ENCODE measurements at regions not wholly inside any gene's neighbourhood (a gene's known extent, or its start where the extent isn't known, plus 50 kb on each side); places are given as distances from the start of the nearest gene placed in this dataset.

DNA sequence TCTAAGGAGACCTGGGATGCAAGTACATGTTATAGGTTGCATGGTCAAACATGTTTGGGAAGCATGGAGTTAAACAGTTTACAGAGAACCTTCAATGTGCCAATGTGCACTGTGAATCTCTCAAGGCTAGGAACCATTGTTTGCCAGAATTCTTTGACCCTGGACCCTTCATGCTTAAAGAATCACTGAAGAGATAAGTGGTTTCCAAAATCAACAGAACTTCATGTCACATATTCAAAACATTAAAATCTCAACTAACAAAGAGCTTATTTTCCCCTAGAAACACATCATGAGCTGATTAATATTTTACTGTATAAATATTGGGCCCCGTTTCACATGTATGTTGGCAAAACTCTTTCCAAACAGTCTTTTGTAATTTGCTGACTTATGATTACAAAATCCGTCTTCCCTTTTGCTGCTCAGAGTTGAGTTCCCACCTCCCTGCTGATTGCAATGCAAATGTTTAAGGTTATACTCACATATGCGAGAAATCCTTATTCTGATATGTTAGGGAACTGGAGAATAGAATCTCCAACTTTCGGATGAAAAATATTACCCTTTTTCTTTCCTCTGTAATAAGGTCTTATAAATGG lies 380.2 kb downstream of the DIPK2A start:
- TF ChIP-seq CTCF (IDR thresholded peaks at IDR 0.05) (no peak), ZFX (IDR thresholded peaks at IDR 0.05; ENCODE audit: borderline replicate concordance) (no peak)
- no peak overlapping the region for H3K27ac ChIP-seq

GRCh38 chr3:144358191-144358590 lies 386.6 kb downstream of the DIPK2A start:
- H3K27ac ChIP-seq = no peak overlapping the region
- TF ChIP-seq ZFX (IDR thresholded peaks at IDR 0.05; ENCODE audit: borderline replicate concordance) = no peak
- TF ChIP-seq CTCF (IDR thresholded peaks at IDR 0.05) = no peak

DNA sequence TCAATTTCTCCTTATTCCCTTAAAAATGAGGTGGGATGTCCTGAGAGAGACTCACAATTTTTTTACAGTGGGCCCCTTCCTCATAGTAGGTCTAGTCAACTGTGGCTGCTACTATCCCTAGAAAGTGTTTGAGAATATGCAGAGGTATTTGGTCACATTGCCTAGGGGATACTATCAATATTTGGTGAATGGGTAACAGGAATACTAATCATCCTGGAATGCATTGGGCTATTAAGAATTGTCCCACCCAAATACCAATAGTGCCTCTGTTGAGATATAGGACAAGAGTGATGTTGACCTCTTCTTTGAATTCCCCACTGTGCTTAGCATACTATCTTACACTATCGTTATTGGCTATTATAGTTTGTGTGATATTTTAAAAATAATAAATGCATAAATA lies 389.4 kb downstream of the DIPK2A start:
- no peak overlapping the region for H3K27ac ChIP-seq
- TF ChIP-seq CTCF (IDR thresholded peaks at IDR 0.05) = no peak

DNA sequence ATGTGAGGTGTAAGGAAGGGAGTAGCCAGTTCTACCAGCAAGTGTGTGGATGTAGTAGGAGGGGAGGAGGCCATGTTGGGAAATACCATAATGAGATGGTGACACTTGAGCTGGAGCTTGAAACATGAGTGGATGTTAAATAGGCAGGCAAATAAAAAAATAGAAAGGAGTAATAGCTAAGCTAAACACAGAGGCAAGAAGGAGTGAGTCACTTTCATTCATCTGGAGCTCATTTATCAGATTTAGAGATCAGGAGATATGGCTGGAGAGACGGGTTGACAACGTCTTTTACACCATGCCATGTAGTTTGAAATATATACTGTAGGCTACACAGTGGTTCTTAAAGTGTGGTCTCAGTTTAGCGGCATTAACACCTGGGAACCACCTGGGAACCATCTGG lies 390.5 kb downstream of the DIPK2A start:
- TF ChIP-seq ZFX (IDR thresholded peaks at IDR 0.05; ENCODE audit: borderline replicate concordance) (no peak), CTCF (IDR thresholded peaks at IDR 0.05) (no peak)

DNA sequence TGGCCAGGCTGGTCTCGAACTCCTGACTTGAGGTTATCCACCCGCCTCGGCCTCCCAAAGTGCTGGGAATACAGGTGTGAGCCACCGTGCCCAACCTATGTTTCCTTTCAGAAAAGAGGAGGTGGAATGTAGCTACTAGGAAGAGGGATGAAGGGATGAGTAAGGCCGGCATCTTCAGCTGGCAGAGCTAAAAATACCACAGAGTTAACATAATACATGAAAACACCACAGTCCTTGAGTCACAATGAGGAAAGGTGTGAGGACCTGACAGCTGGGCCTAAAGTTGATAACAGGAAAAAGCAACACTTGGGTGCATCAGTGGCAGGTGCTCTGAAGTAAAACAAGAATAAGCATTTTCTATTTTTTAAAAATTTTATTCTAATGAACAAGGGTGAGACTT lies 392.2 kb downstream of the DIPK2A start:
- no peak overlapping the region for H3K27ac ChIP-seq
- TF ChIP-seq ZFX (IDR thresholded peaks at IDR 0.05; ENCODE audit: borderline replicate concordance) (no peak), CTCF (IDR thresholded peaks at IDR 0.05) (no peak)

More for the DNA sequence above, 390.5 kb downstream of the DIPK2A start:
- H3K27ac ChIP-seq = no peak overlapping the region

DNA sequence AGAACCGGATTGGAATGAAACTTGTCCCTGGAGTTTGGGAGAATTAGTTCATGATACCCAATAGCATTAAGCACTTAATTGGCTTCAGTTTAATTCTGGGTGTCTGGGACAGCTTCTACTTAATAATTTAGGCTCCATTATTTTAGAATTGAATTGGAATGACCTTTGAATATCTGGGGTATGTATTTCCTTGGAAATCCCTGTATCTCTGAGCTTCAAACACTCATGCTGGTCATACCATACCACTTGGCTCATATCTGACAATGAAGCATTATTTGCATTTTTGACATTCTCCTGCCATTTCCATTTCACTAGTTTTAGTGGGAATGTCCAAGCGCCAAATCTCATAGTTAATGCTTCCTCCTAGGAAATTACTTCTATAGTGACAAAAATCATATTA lies 393.1 kb downstream of the DIPK2A start:
- H3K27ac ChIP-seq = no peak overlapping the region
- TF ChIP-seq ZFX (IDR thresholded peaks at IDR 0.05; ENCODE audit: borderline replicate concordance) = no peak
- no peak for TF ChIP-seq CTCF (IDR thresholded peaks at IDR 0.05)

DNA sequence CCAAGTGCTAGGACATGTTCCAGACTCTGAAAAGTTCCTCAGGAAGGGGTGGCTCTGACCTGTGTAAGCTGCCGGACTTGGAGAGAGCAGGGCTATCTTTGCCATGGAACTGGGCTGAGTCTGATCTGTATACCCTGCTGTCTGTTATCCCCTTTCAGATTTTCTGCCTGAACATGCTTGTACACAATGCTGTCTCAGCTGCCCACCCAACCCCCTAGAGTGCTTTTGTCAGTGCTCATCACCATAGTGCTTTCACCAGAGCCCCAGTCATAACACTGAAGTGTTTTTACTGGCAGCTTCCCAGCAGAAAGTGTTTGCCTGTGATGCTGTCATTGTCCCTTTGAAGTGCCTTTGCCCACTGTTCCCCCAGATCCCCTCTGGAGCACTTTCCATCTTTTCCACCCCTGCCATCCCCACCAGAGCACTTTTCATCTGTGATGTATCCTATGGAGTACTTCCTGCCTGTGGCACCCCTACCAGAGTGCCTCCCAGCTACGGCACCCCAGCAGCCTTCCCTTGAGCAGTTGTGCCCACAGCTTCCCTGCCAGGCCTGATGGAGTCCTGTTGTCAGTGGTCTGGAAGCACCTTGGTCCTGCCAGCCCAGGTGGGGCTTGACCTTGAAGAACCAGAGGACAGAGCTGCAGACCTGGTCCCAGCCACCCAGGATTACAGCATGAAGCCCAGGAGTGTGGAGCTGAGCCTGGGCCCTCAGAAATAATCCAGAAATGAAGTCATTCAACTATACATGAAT lies 397.7 kb downstream of the DIPK2A start:
- no peak overlapping the region for H3K27ac ChIP-seq
- TF ChIP-seq ZFX (IDR thresholded peaks at IDR 0.05; ENCODE audit: borderline replicate concordance) (no peak), CTCF (IDR thresholded peaks at IDR 0.05) (no peak)

Data from 22Rv1 (cell line).